ENCODE measurements at regions not wholly inside any gene's neighbourhood (a gene's known extent, or its start where the extent isn't known, plus 50 kb on each side); places are given as distances from the start of the nearest gene placed in this dataset.

DNA sequence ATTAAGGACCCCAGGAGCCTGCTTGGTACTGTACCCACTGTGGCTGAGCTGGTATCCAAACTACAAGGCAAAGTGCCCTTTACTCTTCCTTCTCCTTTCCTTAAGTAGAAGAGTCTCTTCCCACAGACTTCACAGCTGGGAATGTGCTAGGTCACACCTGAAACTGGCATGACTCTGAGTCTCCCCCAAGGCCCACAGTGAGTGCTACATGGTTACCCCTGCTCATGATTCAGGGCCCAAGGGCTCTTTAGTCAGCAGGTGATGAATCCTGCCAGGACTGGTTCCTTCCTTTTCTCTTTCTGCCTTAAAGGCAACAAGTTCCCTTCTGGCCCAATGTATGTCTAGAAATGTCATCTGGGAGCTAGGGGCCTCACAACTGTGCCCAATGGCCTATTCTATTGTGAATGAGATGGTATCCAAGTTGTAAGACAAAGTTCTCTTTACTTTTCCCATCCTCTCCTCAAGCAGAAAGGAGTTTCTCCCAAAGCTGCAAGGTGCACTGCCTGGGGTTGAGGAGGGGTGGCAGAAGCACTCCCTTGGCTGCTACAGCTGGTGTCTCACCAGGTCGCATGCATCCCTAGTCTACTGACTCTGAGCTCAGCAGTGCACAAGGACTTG is 134.4 kb downstream of the TMEM38B start:
- TF ChIP-seq, protein P1, sequence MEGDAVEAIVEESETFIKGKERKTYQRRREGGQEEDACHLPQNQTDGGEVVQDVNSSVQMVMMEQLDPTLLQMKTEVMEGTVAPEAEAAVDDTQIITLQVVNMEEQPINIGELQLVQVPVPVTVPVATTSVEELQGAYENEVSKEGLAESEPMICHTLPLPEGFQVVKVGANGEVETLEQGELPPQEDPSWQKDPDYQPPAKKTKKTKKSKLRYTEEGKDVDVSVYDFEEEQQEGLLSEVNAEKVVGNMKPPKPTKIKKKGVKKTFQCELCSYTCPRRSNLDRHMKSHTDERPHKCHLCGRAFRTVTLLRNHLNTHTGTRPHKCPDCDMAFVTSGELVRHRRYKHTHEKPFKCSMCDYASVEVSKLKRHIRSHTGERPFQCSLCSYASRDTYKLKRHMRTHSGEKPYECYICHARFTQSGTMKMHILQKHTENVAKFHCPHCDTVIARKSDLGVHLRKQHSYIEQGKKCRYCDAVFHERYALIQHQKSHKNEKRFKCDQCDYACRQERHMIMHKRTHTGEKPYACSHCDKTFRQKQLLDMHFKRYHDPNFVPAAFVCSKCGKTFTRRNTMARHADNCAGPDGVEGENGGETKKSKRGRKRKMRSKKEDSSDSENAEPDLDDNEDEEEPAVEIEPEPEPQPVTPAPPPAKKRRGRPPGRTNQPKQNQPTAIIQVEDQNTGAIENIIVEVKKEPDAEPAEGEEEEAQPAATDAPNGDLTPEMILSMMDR (IDR thresholded peaks at IDR 0.05; ENCODE audit: extremely low read depth in 1 of 2, insufficient read depth in 1 of 2, low read depth in 1 of 2, low read length in 2 of 2): no peak
- TF ChIP-seq, protein P2, sequence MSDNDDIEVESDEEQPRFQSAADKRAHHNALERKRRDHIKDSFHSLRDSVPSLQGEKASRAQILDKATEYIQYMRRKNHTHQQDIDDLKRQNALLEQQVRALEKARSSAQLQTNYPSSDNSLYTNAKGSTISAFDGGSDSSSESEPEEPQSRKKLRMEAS (IDR thresholded peaks at IDR 0.05; ENCODE audit: insufficient read depth, insufficient read length): no peak
- no peak for TF ChIP-seq POLR2A (IDR thresholded peaks at IDR 0.05; ENCODE audit: low read depth, low read length)
- TF ChIP-seq MYC (IDR thresholded peaks at IDR 0.05; ENCODE audit: low read depth, low read length): no peak
